Uterus (tissue), 2 donors: ENCODE measurements at regions not wholly inside any gene's neighbourhood (a gene's known extent, or its start where the extent isn't known, plus 50 kb on each side); places are given as distances from the start of the nearest gene placed in this dataset.

Source experiments
- CTCF ChIP-seq, 4 experiments: fragments of 200-600 bp in 2 of 4; fragments of 450-650 bp in 2 of 4; sonication (generic) in 2 of 4; IDR thresholded peaks; one replicate each; pipeline ENCODE4 v1.5.1; 2016 to 2019; ENCODE audit warnings: antibody characterized with exemption in 4 of 4, mild to moderate bottlenecking in 2 of 4, moderate library complexity in 1 of 4
- POLR2A ChIP-seq, 2 donors: fragments of 450-650 bp; IDR thresholded peaks; one replicate each; pipeline ENCODE4 v1.6.1; 2016; ENCODE audit warnings: antibody characterized with exemption in 2 of 2, mild to moderate bottlenecking in 1 of 2, moderate library complexity in 1 of 2

GRCh38 chr1:209491897-209492296, 91.6 kb upstream of the CAMK1G start:
- TF ChIP-seq CTCF (IDR thresholded peaks at IDR 0.05) (no peak), POLR2A (IDR thresholded peaks at IDR 0.05) (no peak)
